NT2/D1 (cell line): ENCODE measurements at regions not wholly inside any gene's neighbourhood (a gene's known extent, or its start where the extent isn't known, plus 50 kb on each side); places are given as distances from the start of the nearest gene placed in this dataset.

ENCODE experiments used
- YY1 ChIP-seq: IDR thresholded peaks from 2 replicates; pipeline ENCODE4 v1.6.1; 2011; ENCODE audit not compliant: insufficient read length, insufficient read depth
- ZNF274 ChIP-seq: IDR thresholded peaks from 2 replicates; pipeline ENCODE4 v1.6.1; 2011; ENCODE audit warnings: mild to moderate bottlenecking, low read depth, low read length

DNA sequence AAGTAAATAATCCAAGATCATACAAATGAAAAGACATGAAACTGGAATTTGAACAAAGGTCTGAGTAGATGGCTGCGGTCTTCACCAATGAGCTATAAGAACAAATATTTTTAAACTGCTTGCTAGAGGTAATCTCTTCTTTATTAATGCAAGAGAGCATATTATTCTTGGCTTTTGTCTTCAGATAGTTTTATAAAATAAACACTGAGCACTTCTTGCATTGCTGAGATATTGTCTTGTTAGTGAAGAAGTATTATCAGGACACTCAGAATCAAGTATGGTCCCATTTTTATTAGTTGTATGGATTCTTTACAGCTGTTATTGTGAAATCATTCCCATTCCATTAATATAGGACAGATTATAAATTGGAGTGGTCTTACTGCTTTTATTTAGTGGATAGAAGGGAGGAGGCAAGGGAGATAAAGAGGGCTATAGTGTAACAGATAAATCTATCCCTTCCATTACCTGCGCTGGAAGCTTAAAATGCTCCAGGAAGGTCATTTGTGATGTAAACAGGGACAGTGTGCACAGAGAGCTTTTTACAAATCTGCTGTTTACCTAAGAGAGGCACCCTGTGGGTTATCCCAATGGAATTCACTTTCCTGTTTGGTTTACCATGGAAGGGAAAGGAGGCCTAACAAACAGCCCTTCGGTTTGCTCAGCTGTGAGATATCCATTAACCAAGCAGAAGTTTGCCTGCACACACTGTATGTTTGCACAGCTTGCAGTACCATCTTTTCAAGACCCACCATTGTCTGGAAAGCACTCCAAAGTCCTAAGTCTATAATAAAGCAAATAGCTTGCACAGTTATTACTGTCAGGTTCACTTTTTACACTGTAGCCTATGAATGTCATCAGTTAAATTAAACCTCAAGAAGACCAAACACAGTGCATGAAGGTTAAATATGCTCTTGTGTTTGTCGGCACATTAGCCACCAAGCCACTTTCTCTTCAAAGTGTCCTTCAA, 347.7 kb upstream of the TGFBR2 start:
- TF ChIP-seq YY1 (no peak), ZNF274 (no peak)
